Astrocyte (in vitro differentiated cells and primary cell): ENCODE measurements at regions not wholly inside any gene's neighbourhood (a gene's known extent, or its start where the extent isn't known, plus 50 kb on each side); places are given as distances from the start of the nearest gene placed in this dataset.

Experiments used
- DNase-seq: peaks from one replicate; pipeline ENCODE4 v3.0.0-alpha.2; 2010; ENCODE audit warnings: low read depth
- FAIRE-seq: peaks from 2 replicates; lab custom pipeline; 2011; peaks lifted over from hg19 to GRCh38; lab: Jason Lieb, UNC
- H2AFZ ChIP-seq: 2 replicates; pipeline ENCODE4 v1.6.0; 2012; ENCODE audit warnings: low read depth, low read length, inconsistent platforms
- H3K27ac ChIP-seq: 2 replicates; pipeline ENCODE4 v1.5.1; 2011; ENCODE audit warnings: low read depth, low read length, inconsistent platforms
- H3K27me3 ChIP-seq: 2 replicates; pipeline ENCODE4 v1.6.0; 2011; ENCODE audit warnings: low read length, inconsistent platforms; ENCODE audit not compliant: insufficient read depth
- H3K36me3 ChIP-seq: 2 replicates; pipeline ENCODE4 v1.5.1; 2011; ENCODE audit warnings: low read length, inconsistent platforms; ENCODE audit not compliant: insufficient read depth
- H3K4me1 ChIP-seq: 2 replicates; pipeline ENCODE4 v1.5.1; 2011; ENCODE audit warnings: low read length, inconsistent platforms; ENCODE audit not compliant: insufficient read depth
- H3K4me2 ChIP-seq: 2 replicates; pipeline ENCODE4 v1.6.0; 2012; ENCODE audit warnings: low read length, inconsistent platforms
- H3K4me3 ChIP-seq: 2 replicates; pipeline ENCODE4 v1.5.1; 2011; ENCODE audit warnings: low read depth, mild to moderate bottlenecking, low read length, inconsistent platforms; ENCODE audit not compliant: insufficient read depth
- H3K79me2 ChIP-seq: 2 replicates; pipeline ENCODE4 v1.6.0; 2012; ENCODE audit warnings: mild to moderate bottlenecking, low read length, inconsistent platforms; ENCODE audit not compliant: insufficient read depth
- H3K9ac ChIP-seq: 2 replicates; pipeline ENCODE4 v1.6.0; 2012; ENCODE audit warnings: mild to moderate bottlenecking, low read length, inconsistent platforms
- H3K9me3 ChIP-seq: 2 replicates; pipeline ENCODE4 v1.5.1; 2012; ENCODE audit warnings: low read depth, mild to moderate bottlenecking, low read length, inconsistent platforms; ENCODE audit not compliant: insufficient read depth
- H4K20me1 ChIP-seq: 2 replicates; pipeline ENCODE4 v1.6.0; 2012; ENCODE audit warnings: low read length, inconsistent platforms; ENCODE audit not compliant: insufficient read depth
- H3K27ac Mint-ChIP-seq: one replicate; pipeline ENCODE4 v1.8.0; 2021; ENCODE audit warnings: mild to moderate bottlenecking, mixed read lengths; ENCODE audit not compliant: unreplicated experiment
- H3K27me3 Mint-ChIP-seq: one replicate; pipeline ENCODE4 v1.8.0; 2021; ENCODE audit warnings: low read depth, mixed read lengths; ENCODE audit not compliant: unreplicated experiment
- H3K36me3 Mint-ChIP-seq: one replicate; pipeline ENCODE4 v1.8.0; 2021; ENCODE audit warnings: low read depth, mixed read lengths; ENCODE audit not compliant: unreplicated experiment
- H3K4me1 Mint-ChIP-seq: one replicate; pipeline ENCODE4 v1.8.0; 2021; ENCODE audit warnings: low read depth, mixed read lengths; ENCODE audit not compliant: unreplicated experiment
- H3K4me3 Mint-ChIP-seq: one replicate; pipeline ENCODE4 v1.8.0; 2021; ENCODE audit warnings: mild to moderate bottlenecking, moderate library complexity, mixed read lengths; ENCODE audit not compliant: unreplicated experiment
- H3K9me3 Mint-ChIP-seq: one replicate; pipeline ENCODE4 v1.8.0; 2021; ENCODE audit warnings: mild to moderate bottlenecking, mixed read lengths; ENCODE audit not compliant: unreplicated experiment
- EZH2 ChIP-seq: IDR thresholded peaks from 2 replicates; pipeline ENCODE4 v1.6.1; 2012; ENCODE audit warnings: mild to moderate bottlenecking, low read length, inconsistent platforms; ENCODE audit not compliant: insufficient read depth
- TF ChIP-seq, protein P1 (sequence below): IDR thresholded peaks from 2 replicates; pipeline ENCODE4 v1.5.1; 2011; ENCODE audit warnings: low read depth, mild to moderate bottlenecking, inconsistent platforms, low read length, moderate library complexity; ENCODE audit not compliant: insufficient read depth

DNA sequence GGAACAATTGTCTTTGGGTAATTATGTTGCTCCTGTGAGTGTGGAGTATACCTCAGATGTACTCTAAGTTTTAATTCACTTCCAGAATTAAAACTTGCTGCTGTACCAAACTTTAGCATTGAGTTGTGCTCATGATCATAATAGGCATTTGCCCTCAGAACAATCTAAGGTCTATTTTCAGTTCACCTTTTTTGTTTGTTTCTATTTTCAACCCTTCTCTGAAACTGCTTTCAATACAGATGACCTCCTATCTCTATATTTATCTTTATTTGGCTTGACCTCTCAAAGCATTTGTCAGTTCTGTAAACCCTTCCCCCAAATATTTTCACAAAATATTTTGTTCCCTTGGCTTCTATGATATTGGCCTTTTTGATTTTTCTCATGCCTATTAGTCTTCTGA is 873.0 kb downstream of the OLFM4 start:
- no peaks in the 10 kb centered on the region for H3K9me3 ChIP-seq

DNA sequence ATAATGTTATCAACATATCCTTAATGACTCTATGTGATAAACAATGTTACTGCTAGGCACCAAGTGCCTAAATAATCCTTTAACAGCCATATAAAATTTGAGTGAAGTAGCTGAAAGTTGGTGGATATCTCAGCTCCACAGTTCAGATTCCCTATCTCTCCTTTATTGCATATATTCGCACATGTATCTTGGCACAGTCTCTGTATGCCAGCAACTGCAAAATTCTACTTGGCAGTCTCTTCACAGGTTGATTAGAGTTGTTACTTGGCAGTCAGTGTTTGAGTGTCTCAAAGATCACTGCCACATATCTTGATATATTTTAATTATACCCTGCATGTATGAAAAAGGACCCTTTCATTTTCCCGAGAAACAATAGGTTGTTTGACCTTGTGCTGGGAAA is 879.3 kb downstream of the OLFM4 start:
- FAIRE-seq = no peak
- no peaks in the 10 kb centered on the region for H3K9me3 Mint-ChIP-seq
- H3K4me2 ChIP-seq = no peak overlapping the region

More for the DNA sequence above, 873.0 kb downstream of the OLFM4 start:
- Mint-ChIP-seq H3K4me3 (no peak overlapping the region), H3K9me3 (no peaks in the 10 kb centered on the region), H3K27ac (no peak overlapping the region), H3K36me3 (no peaks in the 10 kb centered on the region), H3K27me3 (no peaks in the 10 kb centered on the region), H3K4me1 (no peaks in the 10 kb centered on the region)
- Histone ChIP-seq H3K36me3 (no peaks in the 10 kb centered on the region), H3K4me2 (no peak overlapping the region), H3K79me2 (no peaks in the 10 kb centered on the region), H2AFZ (no peak overlapping the region), H3K27me3 (no peaks in the 10 kb centered on the region), H3K4me1 (no peaks in the 10 kb centered on the region), H3K27ac (no peak overlapping the region), H3K9ac (no peak overlapping the region), H4K20me1 (no peaks in the 10 kb centered on the region), H3K4me3 (no peak overlapping the region)
- FAIRE-seq (no peak), DNase-seq (no peak)
- TF ChIP-seq, protein P1, sequence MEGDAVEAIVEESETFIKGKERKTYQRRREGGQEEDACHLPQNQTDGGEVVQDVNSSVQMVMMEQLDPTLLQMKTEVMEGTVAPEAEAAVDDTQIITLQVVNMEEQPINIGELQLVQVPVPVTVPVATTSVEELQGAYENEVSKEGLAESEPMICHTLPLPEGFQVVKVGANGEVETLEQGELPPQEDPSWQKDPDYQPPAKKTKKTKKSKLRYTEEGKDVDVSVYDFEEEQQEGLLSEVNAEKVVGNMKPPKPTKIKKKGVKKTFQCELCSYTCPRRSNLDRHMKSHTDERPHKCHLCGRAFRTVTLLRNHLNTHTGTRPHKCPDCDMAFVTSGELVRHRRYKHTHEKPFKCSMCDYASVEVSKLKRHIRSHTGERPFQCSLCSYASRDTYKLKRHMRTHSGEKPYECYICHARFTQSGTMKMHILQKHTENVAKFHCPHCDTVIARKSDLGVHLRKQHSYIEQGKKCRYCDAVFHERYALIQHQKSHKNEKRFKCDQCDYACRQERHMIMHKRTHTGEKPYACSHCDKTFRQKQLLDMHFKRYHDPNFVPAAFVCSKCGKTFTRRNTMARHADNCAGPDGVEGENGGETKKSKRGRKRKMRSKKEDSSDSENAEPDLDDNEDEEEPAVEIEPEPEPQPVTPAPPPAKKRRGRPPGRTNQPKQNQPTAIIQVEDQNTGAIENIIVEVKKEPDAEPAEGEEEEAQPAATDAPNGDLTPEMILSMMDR = no peak
- TF ChIP-seq EZH2 = no peak

DNA sequence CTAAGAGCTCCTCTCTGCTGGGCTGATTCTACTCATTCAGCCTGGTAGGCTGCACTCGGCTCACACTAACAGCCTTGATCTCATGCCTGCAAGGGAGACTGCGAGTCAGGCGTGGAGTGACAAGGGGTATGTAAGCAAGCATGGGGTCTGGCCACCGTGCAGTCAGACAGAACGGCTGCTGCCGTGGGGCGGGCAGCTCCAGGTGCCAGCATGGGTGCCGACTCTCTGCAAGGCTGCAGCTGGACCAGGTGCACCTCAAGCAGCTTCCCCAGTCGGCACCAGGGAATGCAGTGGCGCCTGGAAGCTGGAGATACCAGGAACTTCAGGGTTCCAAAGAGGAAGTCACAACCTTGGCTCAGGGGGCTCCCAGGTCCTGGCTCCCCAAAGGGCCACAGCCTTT is 892.3 kb downstream of the OLFM4 start:
- Histone ChIP-seq H3K4me3 (no peak overlapping the region), H3K36me3 (no peaks in the 10 kb centered on the region), H4K20me1 (no peaks in the 10 kb centered on the region), H3K9ac (no peak overlapping the region), H3K27ac (no peak overlapping the region), H3K79me2 (no peaks in the 10 kb centered on the region), H3K4me1 (no peaks in the 10 kb centered on the region), H2AFZ (no peak overlapping the region), H3K4me2 (no peak overlapping the region), H3K9me3 (no peaks in the 10 kb centered on the region), H3K27me3 (no peaks in the 10 kb centered on the region)
- Mint-ChIP-seq H3K27ac (no peak overlapping the region), H3K27me3 (no peaks in the 10 kb centered on the region), H3K36me3 (no peaks in the 10 kb centered on the region), H3K4me3 (no peak overlapping the region), H3K9me3 (no peaks in the 10 kb centered on the region), H3K4me1 (no peaks in the 10 kb centered on the region)
- TF ChIP-seq, protein P1 = no peak
- TF ChIP-seq EZH2 = no peak
- FAIRE-seq = no peak
- DNase-seq = no peak

More for the DNA sequence above, 879.3 kb downstream of the OLFM4 start:
- no peak overlapping the region for H3K27ac Mint-ChIP-seq
- Histone ChIP-seq H3K27me3 (no peaks in the 10 kb centered on the region), H3K9me3 (no peaks in the 10 kb centered on the region), H3K4me3 (no peak overlapping the region), H3K27ac (no peak overlapping the region), H4K20me1 (no peaks in the 10 kb centered on the region), H3K79me2 (no peaks in the 10 kb centered on the region), H3K9ac (no peak overlapping the region), H2AFZ (no peak overlapping the region), H3K4me1 (no peaks in the 10 kb centered on the region), H3K36me3 (no peaks in the 10 kb centered on the region)
- no peak overlapping the region for H3K4me3 Mint-ChIP-seq
- H3K27me3 Mint-ChIP-seq = no peaks in the 10 kb centered on the region
- TF ChIP-seq EZH2 = no peak
- TF ChIP-seq, protein P1 = no peak
- no peaks in the 10 kb centered on the region for H3K36me3 Mint-ChIP-seq
- no peak for DNase-seq
- H3K4me1 Mint-ChIP-seq = no peaks in the 10 kb centered on the region
